Mammary epithelial cell (primary cell): ENCODE measurements at regions not wholly inside any gene's neighbourhood (a gene's known extent, or its start where the extent isn't known, plus 50 kb on each side); places are given as distances from the start of the nearest gene placed in this dataset.

Experiments used
- EZH2 ChIP-seq: IDR thresholded peaks from 2 replicates; pipeline ENCODE4 v1.6.1; 2012; ENCODE audit warnings: low read length, inconsistent platforms, borderline replicate concordance
- TF ChIP-seq, protein P1 (sequence below), 2 donors: IDR thresholded peaks in 1 of 2; conservative IDR thresholded peaks in 1 of 2; 2 replicates each; pipeline ENCODE4 v1.5.1; 2011 to 2012; ENCODE audit warnings: inconsistent platforms in 2 of 2, low read length in 2 of 2, mild to moderate bottlenecking in 2 of 2, control low read depth in 1 of 2, low read depth in 1 of 2; ENCODE audit not compliant: insufficient read depth in 1 of 2; ENCODE audit errors: extremely low read depth in 1 of 2

GRCh38 chr9:88808019-88808656, 183.1 kb upstream of the S1PR3 start:
- TF ChIP-seq, protein P1, sequence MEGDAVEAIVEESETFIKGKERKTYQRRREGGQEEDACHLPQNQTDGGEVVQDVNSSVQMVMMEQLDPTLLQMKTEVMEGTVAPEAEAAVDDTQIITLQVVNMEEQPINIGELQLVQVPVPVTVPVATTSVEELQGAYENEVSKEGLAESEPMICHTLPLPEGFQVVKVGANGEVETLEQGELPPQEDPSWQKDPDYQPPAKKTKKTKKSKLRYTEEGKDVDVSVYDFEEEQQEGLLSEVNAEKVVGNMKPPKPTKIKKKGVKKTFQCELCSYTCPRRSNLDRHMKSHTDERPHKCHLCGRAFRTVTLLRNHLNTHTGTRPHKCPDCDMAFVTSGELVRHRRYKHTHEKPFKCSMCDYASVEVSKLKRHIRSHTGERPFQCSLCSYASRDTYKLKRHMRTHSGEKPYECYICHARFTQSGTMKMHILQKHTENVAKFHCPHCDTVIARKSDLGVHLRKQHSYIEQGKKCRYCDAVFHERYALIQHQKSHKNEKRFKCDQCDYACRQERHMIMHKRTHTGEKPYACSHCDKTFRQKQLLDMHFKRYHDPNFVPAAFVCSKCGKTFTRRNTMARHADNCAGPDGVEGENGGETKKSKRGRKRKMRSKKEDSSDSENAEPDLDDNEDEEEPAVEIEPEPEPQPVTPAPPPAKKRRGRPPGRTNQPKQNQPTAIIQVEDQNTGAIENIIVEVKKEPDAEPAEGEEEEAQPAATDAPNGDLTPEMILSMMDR (conservative IDR thresholded peaks at IDR 0.05 in 1 of 2, IDR thresholded peaks at IDR 0.05 in 1 of 2; ENCODE audit: extremely low read depth in 1 of 2, insufficient read depth in 1 of 2, low read depth in 1 of 2, low read length in 2 of 2): no peak
- no peak for TF ChIP-seq EZH2
